GM23338 (cell line): ENCODE measurements at regions not wholly inside any gene's neighbourhood (a gene's known extent, or its start where the extent isn't known, plus 50 kb on each side); places are given as distances from the start of the nearest gene placed in this dataset.

Source experiments
- ATAC-seq: fragments of 200-7000 bp; cut with Tn5 transposase; 3 replicates; pipeline ENCODE4 v1.9.1; 2020
- DNase-seq: peaks from one replicate; pipeline ENCODE4 v3.0.0-alpha.2; 2015; ENCODE audit warnings: low spot score
- H2AFZ ChIP-seq: fragments of 200-600 bp; sonication (generic); 2 replicates; pipeline ENCODE4 v1.8.0; 2016; ENCODE audit warnings: antibody characterized with exemption, mild to moderate bottlenecking, moderate library complexity
- H3F3A ChIP-seq: fragments of 200-600 bp; sonication (generic); replicated peaks from 2 replicates; pipeline ENCODE4 v1.8.0; 2017; ENCODE audit warnings: antibody characterized with exemption, mixed run types, low read depth
- H3K27ac ChIP-seq: fragments of 200-600 bp; sonication (generic); 2 replicates; pipeline ENCODE4 v1.6.1; 2016; ENCODE audit warnings: low read depth
- H3K27me3 ChIP-seq: fragments of 200-600 bp; sonication (generic); 2 replicates; pipeline ENCODE4 v1.8.0; 2016; ENCODE audit warnings: mild to moderate bottlenecking, mixed run types, moderate library complexity; ENCODE audit not compliant: insufficient read depth
- H3K36me3 ChIP-seq: fragments of 200-600 bp; sonication (generic); 2 replicates; pipeline ENCODE4 v1.8.0; 2016; ENCODE audit warnings: mild to moderate bottlenecking; ENCODE audit not compliant: insufficient read depth
- H3K4me1 ChIP-seq: fragments of 200-600 bp; sonication (generic); 2 replicates; pipeline ENCODE4 v1.8.0; 2016; ENCODE audit warnings: mild to moderate bottlenecking, moderate library complexity; ENCODE audit not compliant: insufficient read depth
- H3K4me2 ChIP-seq: fragments of 200-600 bp; sonication (generic); 2 replicates; pipeline ENCODE4 v1.7.1; 2017; ENCODE audit warnings: mixed run types
- H3K4me3 ChIP-seq: fragments of 200-600 bp; sonication (generic); 2 replicates; pipeline ENCODE4 v1.6.1; 2016; ENCODE audit warnings: mixed run types
- H3K79me2 ChIP-seq: fragments of 200-600 bp; sonication (generic); replicated peaks from 2 replicates; pipeline ENCODE4 v1.8.0; 2017; ENCODE audit warnings: mild to moderate bottlenecking; ENCODE audit not compliant: insufficient read depth
- H3K9me2 ChIP-seq: fragments of 200-600 bp; sonication (generic); 2 replicates; pipeline ENCODE4 v1.8.0; 2017; ENCODE audit not compliant: insufficient read depth
- H4K20me1 ChIP-seq: fragments of 200-600 bp; sonication (generic); replicated peaks from 2 replicates; pipeline ENCODE4 v1.8.0; 2017; ENCODE audit warnings: mild to moderate bottlenecking; ENCODE audit not compliant: insufficient read depth
- H3K27ac Mint-ChIP-seq: 2 replicates; pipeline ENCODE4 v1.8.0; 2020; ENCODE audit warnings: inconsistent platforms, mild to moderate bottlenecking, moderate library complexity, mixed read lengths
- H3K27me3 Mint-ChIP-seq: 3 replicates; pipeline ENCODE4 v1.8.0; 2022; ENCODE audit warnings: low read depth, mild to moderate bottlenecking, moderate library complexity, mixed read lengths, inconsistent platforms; ENCODE audit not compliant: insufficient read depth, poor library complexity
- H3K36me3 Mint-ChIP-seq: 3 replicates; pipeline ENCODE4 v1.8.0; 2021; ENCODE audit warnings: low read depth, mild to moderate bottlenecking, inconsistent platforms, moderate library complexity, mixed read lengths
- H3K4me1 Mint-ChIP-seq: 3 replicates; pipeline ENCODE4 v1.8.0; 2020; ENCODE audit warnings: mild to moderate bottlenecking, inconsistent platforms, mixed read lengths
- H3K4me3 Mint-ChIP-seq: 3 replicates; pipeline ENCODE4 v1.8.0; 2021; ENCODE audit warnings: moderate library complexity, mild to moderate bottlenecking, inconsistent platforms, mixed read lengths
- H3K9me3 Mint-ChIP-seq: 3 replicates; pipeline ENCODE4 v1.8.0; 2020; ENCODE audit warnings: moderate library complexity, mild to moderate bottlenecking, inconsistent platforms, mixed read lengths
- EZH2 ChIP-seq: fragments of 200-600 bp; sonication (generic); IDR thresholded peaks from one replicate; pipeline ENCODE4 v1.8.0; 2017; ENCODE audit warnings: antibody characterized with exemption, mild to moderate bottlenecking, low read depth; ENCODE audit not compliant: unreplicated experiment
- NANOG ChIP-seq: IDR thresholded peaks from 2 replicates; pipeline ENCODE4 v1.6.1; 2016; ENCODE audit warnings: antibody characterized with exemption, borderline replicate concordance
- POLR2AphosphoS5 ChIP-seq: IDR thresholded peaks from 2 replicates; pipeline ENCODE4 v1.6.1; 2016; ENCODE audit warnings: antibody characterized with exemption, low read depth
- STAT1 ChIP-seq: IDR thresholded peaks from one replicate; pipeline ENCODE4 v1.6.1; 2016; ENCODE audit warnings: antibody characterized with exemption; ENCODE audit not compliant: unreplicated experiment
- ZNF114 ChIP-seq: fragments of 250-450 bp; sonication (Bioruptor Pico); IDR thresholded peaks from 2 replicates; pipeline ENCODE4 v1.5.0; 2020; ENCODE audit warnings: mild to moderate bottlenecking, moderate library complexity
- ZNF331 ChIP-seq: fragments of 250-450 bp; sonication (Bioruptor Pico); IDR thresholded peaks from 2 replicates; pipeline ENCODE4 v1.5.0; 2020; ENCODE audit warnings: low read depth, mild to moderate bottlenecking, moderate library complexity
- TF ChIP-seq, protein P1 (sequence below), 2 experiments: fragments of 200-600 bp in 1 of 2; sonication (generic) in 1 of 2; conservative IDR thresholded peaks; 2 replicates each; pipeline versions ENCODE4 v1.5.1 to v1.6.1; 2016 to 2017; ENCODE audit warnings: antibody characterized with exemption in 2 of 2, low read depth in 2 of 2, mild to moderate bottlenecking in 2 of 2, moderate library complexity in 1 of 2

DNA sequence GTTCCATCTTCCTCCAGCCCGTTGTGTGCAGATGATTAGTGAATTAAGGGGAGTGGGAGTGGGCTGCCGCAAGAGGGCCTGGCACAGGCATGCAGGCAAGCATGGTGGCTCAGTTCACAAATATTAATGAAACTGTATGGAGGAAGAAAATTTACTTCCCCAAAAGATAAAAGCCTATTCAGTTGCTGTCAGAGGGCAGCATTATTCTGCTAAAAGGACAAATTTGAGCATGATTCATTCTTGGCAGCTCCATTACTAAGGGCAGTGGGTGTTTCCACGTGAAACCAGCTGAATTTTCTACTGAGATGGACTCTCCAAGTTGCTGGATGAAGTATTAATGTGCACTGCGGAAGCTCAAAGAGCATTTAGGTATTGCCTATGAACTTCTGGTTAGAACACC lies 90.9 kb upstream of the WDR11 start (continued):
- TF ChIP-seq EZH2 (no peak), POLR2AphosphoS5 (no peak)
- TF ChIP-seq, protein P1, sequence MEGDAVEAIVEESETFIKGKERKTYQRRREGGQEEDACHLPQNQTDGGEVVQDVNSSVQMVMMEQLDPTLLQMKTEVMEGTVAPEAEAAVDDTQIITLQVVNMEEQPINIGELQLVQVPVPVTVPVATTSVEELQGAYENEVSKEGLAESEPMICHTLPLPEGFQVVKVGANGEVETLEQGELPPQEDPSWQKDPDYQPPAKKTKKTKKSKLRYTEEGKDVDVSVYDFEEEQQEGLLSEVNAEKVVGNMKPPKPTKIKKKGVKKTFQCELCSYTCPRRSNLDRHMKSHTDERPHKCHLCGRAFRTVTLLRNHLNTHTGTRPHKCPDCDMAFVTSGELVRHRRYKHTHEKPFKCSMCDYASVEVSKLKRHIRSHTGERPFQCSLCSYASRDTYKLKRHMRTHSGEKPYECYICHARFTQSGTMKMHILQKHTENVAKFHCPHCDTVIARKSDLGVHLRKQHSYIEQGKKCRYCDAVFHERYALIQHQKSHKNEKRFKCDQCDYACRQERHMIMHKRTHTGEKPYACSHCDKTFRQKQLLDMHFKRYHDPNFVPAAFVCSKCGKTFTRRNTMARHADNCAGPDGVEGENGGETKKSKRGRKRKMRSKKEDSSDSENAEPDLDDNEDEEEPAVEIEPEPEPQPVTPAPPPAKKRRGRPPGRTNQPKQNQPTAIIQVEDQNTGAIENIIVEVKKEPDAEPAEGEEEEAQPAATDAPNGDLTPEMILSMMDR (conservative IDR thresholded peaks at IDR 0.05; ENCODE audit: low read depth in 2 of 2): no peak

DNA sequence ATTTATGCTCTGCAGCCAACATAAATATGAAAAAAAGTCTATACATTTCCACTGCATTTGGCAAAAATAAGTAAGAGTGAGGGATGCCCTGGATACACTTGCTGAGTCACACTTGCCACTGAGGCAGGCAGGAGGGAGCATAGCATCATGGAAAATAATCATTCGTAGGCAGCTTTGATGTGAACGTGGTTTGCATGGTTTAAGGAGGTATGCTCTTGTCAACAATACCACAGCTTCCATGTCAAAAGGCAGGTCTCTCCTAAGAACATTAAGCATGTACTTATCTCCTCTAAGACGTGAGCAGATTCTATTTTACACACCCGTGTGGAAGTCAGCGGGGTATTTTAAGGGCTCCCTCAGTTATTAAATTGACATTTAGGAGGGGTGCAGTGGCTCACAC lies 89.2 kb upstream of the WDR11 start:
- Histone ChIP-seq H3K4me1 (peaks cover 15% of the 10 kb centered on the region), H3K4me3 (no peak overlapping the region), H3K9me2 (0 out of 2 replicates have a peak, but pooled peaks cover 10% of the 10 kb centered on the region), H3K79me2 (no peaks in the 10 kb centered on the region), H4K20me1 (no peaks in the 10 kb centered on the region), H2AFZ (peak overlapping the region; percentile 47; the same call in 1 of the 2 replicates), H3F3A (no peaks in the 10 kb centered on the region), H3K36me3 (no peaks in the 10 kb centered on the region), H3K4me2 (no peak overlapping the region), H3K27me3 (no peaks in the 10 kb centered on the region), H3K27ac (no peak overlapping the region)
- Mint-ChIP-seq H3K9me3 (no peaks in the 10 kb centered on the region), H3K4me1 (peaks cover 20% of the 10 kb centered on the region), H3K4me3 (no peak overlapping the region), H3K36me3 (no peaks in the 10 kb centered on the region), H3K27ac (no peak overlapping the region; the same call in 1 of the 2 replicates), H3K27me3 (no peaks in the 10 kb centered on the region)
- DNase-seq (no peak), ATAC-seq (no peak)
- no peak for TF ChIP-seq ZNF331
- no peak for TF ChIP-seq ZNF114 (CRISPR knock-in tag)
- TF ChIP-seq POLR2AphosphoS5: no peak
- no peak for TF ChIP-seq STAT1

DNA sequence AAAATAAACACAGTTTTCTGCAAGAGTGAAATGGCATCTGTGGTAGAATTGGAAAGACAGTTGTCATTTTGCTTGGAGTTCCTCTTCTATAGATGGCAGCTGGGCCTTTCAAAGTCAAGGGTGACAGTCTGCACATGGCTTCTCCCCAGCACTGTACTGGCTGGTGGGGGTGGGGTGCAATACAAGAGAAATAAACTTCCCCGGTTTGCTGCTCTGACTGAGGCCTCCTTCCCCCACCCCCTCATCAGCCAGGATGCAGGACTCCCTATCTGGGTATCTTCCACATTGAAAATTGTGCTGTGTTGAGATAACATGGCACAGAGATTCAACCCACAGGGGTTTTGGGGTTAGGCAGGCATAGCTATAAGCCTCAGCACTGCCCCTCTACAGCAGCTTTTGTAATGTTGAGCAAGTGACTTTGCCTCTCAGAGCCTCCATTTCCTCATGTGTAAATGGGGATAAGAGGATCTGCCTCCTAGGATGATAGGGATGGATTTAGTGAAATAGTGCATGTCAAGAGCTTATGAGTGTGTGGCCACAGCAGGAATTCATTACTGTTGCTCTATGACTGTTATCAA lies 85.8 kb upstream of the WDR11 start:
- H3K9me2 ChIP-seq: peaks cover 18% of the 10 kb centered on the region; the same call in 1 of the 2 replicates
- H2AFZ ChIP-seq: peak overlapping the region; percentile 95
- H3K79me2 ChIP-seq: no peaks in the 10 kb centered on the region
- ATAC-seq (peak; percentile 68), DNase-seq (peak; percentile 14)
- H3F3A ChIP-seq: no peaks in the 10 kb centered on the region
- no peaks in the 10 kb centered on the region for H4K20me1 ChIP-seq
- H3K4me3 ChIP-seq: no peak overlapping the region
- no peak overlapping the region for H3K27ac ChIP-seq
- Mint-ChIP-seq H3K4me3 (no peak overlapping the region), H3K9me3 (no peaks in the 10 kb centered on the region), H3K27me3 (peaks cover 2% of the 10 kb centered on the region), H3K4me1 (peaks cover 30% of the 10 kb centered on the region), H3K27ac (no peak overlapping the region), H3K36me3 (no peaks in the 10 kb centered on the region)
- TF ChIP-seq ZNF331 (no peak), NANOG (no peak), ZNF114 (CRISPR knock-in tag) (no peak), POLR2AphosphoS5 (no peak)
- H3K27me3 ChIP-seq: no peaks in the 10 kb centered on the region
- peak overlapping the region; percentile 57 for H3K4me2 ChIP-seq
- peaks cover 15% of the 10 kb centered on the region for H3K4me1 ChIP-seq
- no peaks in the 10 kb centered on the region for H3K36me3 ChIP-seq
